MM.1S (cell line): ENCODE measurements at regions not wholly inside any gene's neighbourhood (a gene's known extent, or its start where the extent isn't known, plus 50 kb on each side); places are given as distances from the start of the nearest gene placed in this dataset.

Experiments
- DNase-seq: peaks from one replicate; pipeline ENCODE4 v3.0.0-alpha.2; 2015
- H2AFZ ChIP-seq: fragments of 300-600 bp; sonication (generic); 2 replicates; pipeline ENCODE4 v1.6.0; 2016; ENCODE audit warnings: antibody characterized with exemption, low read length
- H3F3A ChIP-seq: fragments of 300-600 bp; sonication (generic); 2 replicates; pipeline ENCODE4 v1.6.1; 2016; ENCODE audit warnings: mild to moderate bottlenecking, antibody characterized with exemption, low read length, moderate library complexity, mixed read lengths; ENCODE audit not compliant: insufficient read depth
- H3K27ac ChIP-seq: fragments of 300-600 bp; sonication (generic); 2 replicates; pipeline ENCODE4 v1.5.1; 2016; ENCODE audit warnings: mild to moderate bottlenecking, low read length
- H3K27me3 ChIP-seq: fragments of 300-600 bp; sonication (generic); replicated peaks from 2 replicates; pipeline ENCODE4 v1.6.0; 2016; ENCODE audit warnings: low read length; ENCODE audit not compliant: insufficient read depth
- H3K36me3 ChIP-seq: fragments of 300-600 bp; sonication (generic); replicated peaks from 2 replicates; pipeline ENCODE4 v1.6.1; 2016; ENCODE audit warnings: mild to moderate bottlenecking, low read length, mixed read lengths; ENCODE audit not compliant: insufficient read depth
- H3K4me1 ChIP-seq: fragments of 300-600 bp; sonication (generic); 2 replicates; pipeline ENCODE4 v1.6.1; 2016; ENCODE audit warnings: low read length, mixed read lengths
- H3K4me2 ChIP-seq: fragments of 300-600 bp; sonication (generic); 2 replicates; pipeline ENCODE4 v1.6.0; 2016; ENCODE audit warnings: low read depth, low read length
- H3K4me3 ChIP-seq: fragments of 300-600 bp; sonication (generic); 2 replicates; pipeline ENCODE4 v1.5.1; 2016; ENCODE audit warnings: low read length, mixed read lengths
- H3K79me2 ChIP-seq: fragments of 300-600 bp; sonication (generic); 2 replicates; pipeline ENCODE4 v1.6.1; 2016; ENCODE audit warnings: mixed run types, low read length, mixed read lengths
- H3K9ac ChIP-seq: fragments of 300-600 bp; sonication (generic); 2 replicates; pipeline ENCODE4 v1.6.1; 2016; ENCODE audit warnings: low read length, mixed read lengths
- H3K9me2 ChIP-seq: fragments of 300-600 bp; sonication (generic); replicated peaks from 2 replicates; pipeline ENCODE4 v1.6.1; 2016; ENCODE audit warnings: mild to moderate bottlenecking, low read length, mixed read lengths; ENCODE audit not compliant: insufficient read depth
- H3K9me3 ChIP-seq: fragments of 300-600 bp; sonication (generic); replicated peaks from 2 replicates; pipeline ENCODE4 v1.6.1; 2016; ENCODE audit warnings: mild to moderate bottlenecking, low read length, mixed read lengths; ENCODE audit not compliant: insufficient read depth
- H4K20me1 ChIP-seq: fragments of 300-600 bp; sonication (generic); 2 replicates; pipeline ENCODE4 v1.6.1; 2016; ENCODE audit warnings: mild to moderate bottlenecking, low read length, moderate library complexity, mixed read lengths; ENCODE audit not compliant: insufficient read depth
- EZH2 ChIP-seq: fragments of 300-600 bp; sonication (generic); optimal IDR thresholded peaks from 2 replicates; pipeline ENCODE3; 2017; ENCODE audit warnings: low read depth, mild to moderate bottlenecking, antibody characterized with exemption, low read length, mixed read lengths
- EZH2phosphoT487 ChIP-seq: fragments of 300-600 bp; sonication (generic); IDR thresholded peaks from 2 replicates; pipeline ENCODE4 v1.6.1; 2018; ENCODE audit warnings: antibody characterized with exemption, low read length
- TF ChIP-seq, protein P1 (sequence below): fragments of 300-600 bp; sonication (generic); IDR thresholded peaks from 2 replicates; pipeline ENCODE4 v1.5.1; 2016; ENCODE audit warnings: antibody characterized with exemption, low read length, mixed read lengths

- Histone ChIP-seq H2AFZ (no peak overlapping the region), H3K27ac (no peak overlapping the region), H3F3A (no peaks in the 10 kb centered on the region), H3K4me3 (no peak overlapping the region), H3K9ac (no peak overlapping the region), H3K4me1 (no peaks in the 10 kb centered on the region), H3K79me2 (no peaks in the 10 kb centered on the region), H3K9me2 (no peaks in the 10 kb centered on the region), H4K20me1 (no peaks in the 10 kb centered on the region), H3K4me2 (no peak overlapping the region), H3K27me3 (no peaks in the 10 kb centered on the region), H3K9me3 (no peaks in the 10 kb centered on the region), H3K36me3 (no peaks in the 10 kb centered on the region)
- DNase-seq = no peak
- TF ChIP-seq EZH2phosphoT487 (no peak), EZH2 (no peak)
- TF ChIP-seq, protein P1, sequence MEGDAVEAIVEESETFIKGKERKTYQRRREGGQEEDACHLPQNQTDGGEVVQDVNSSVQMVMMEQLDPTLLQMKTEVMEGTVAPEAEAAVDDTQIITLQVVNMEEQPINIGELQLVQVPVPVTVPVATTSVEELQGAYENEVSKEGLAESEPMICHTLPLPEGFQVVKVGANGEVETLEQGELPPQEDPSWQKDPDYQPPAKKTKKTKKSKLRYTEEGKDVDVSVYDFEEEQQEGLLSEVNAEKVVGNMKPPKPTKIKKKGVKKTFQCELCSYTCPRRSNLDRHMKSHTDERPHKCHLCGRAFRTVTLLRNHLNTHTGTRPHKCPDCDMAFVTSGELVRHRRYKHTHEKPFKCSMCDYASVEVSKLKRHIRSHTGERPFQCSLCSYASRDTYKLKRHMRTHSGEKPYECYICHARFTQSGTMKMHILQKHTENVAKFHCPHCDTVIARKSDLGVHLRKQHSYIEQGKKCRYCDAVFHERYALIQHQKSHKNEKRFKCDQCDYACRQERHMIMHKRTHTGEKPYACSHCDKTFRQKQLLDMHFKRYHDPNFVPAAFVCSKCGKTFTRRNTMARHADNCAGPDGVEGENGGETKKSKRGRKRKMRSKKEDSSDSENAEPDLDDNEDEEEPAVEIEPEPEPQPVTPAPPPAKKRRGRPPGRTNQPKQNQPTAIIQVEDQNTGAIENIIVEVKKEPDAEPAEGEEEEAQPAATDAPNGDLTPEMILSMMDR = no peak
These were observed 93.7 kb upstream of the MSX1 start for GRCh38 chr4:4765811-4766210.

GRCh38 chr4:4764558-4764905 lies 94.9 kb upstream of the MSX1 start:
- no peak for DNase-seq
- no peak overlapping the region for H3K27ac ChIP-seq
- no peaks in the 10 kb centered on the region for H3K36me3 ChIP-seq
- H3K9me2 ChIP-seq = no peaks in the 10 kb centered on the region
- no peak overlapping the region for H3K4me2 ChIP-seq
- no peaks in the 10 kb centered on the region for H4K20me1 ChIP-seq
- TF ChIP-seq EZH2phosphoT487 = no peak
- no peak for TF ChIP-seq EZH2
- TF ChIP-seq, protein P1 = no peak
- no peaks in the 10 kb centered on the region for H3K9me3 ChIP-seq
- no peak overlapping the region for H3K4me3 ChIP-seq
- no peaks in the 10 kb centered on the region for H3K4me1 ChIP-seq
- H3F3A ChIP-seq = no peaks in the 10 kb centered on the region
- no peaks in the 10 kb centered on the region for H3K27me3 ChIP-seq
- H3K79me2 ChIP-seq = no peaks in the 10 kb centered on the region
- no peak overlapping the region for H3K9ac ChIP-seq
- no peak overlapping the region for H2AFZ ChIP-seq

GRCh38 chr4:4763822-4764557 lies 95.5 kb upstream of the MSX1 start:
- H3K36me3 ChIP-seq = no peaks in the 10 kb centered on the region
- TF ChIP-seq, protein P1 = no peak
- TF ChIP-seq EZH2 (no peak), EZH2phosphoT487 (no peak)
- H3F3A ChIP-seq = no peaks in the 10 kb centered on the region
- H3K9ac ChIP-seq = no peak overlapping the region
- no peaks in the 10 kb centered on the region for H3K9me3 ChIP-seq
- H3K79me2 ChIP-seq = no peaks in the 10 kb centered on the region
- H3K4me3 ChIP-seq = no peak overlapping the region
- H4K20me1 ChIP-seq = no peaks in the 10 kb centered on the region
- H3K9me2 ChIP-seq = no peaks in the 10 kb centered on the region
- DNase-seq = no peak
- H3K4me2 ChIP-seq = no peak overlapping the region
- H3K4me1 ChIP-seq = no peaks in the 10 kb centered on the region
- no peak overlapping the region for H2AFZ ChIP-seq
- H3K27ac ChIP-seq = no peak overlapping the region
- no peaks in the 10 kb centered on the region for H3K27me3 ChIP-seq
